Esophagus muscularis mucosa (tissue), 3 donors: ENCODE measurements at regions not wholly inside any gene's neighbourhood (a gene's known extent, or its start where the extent isn't known, plus 50 kb on each side); places are given as distances from the start of the nearest gene placed in this dataset.

Experiments used
- CTCF ChIP-seq, 3 experiments: fragments of 200-600 bp in 2 of 3; fragments of 450-650 bp in 1 of 3; sonication (generic) in 2 of 3; IDR thresholded peaks; one replicate each; pipeline ENCODE4 v1.5.1; 2017 to 2019; ENCODE audit warnings: antibody characterized with exemption in 3 of 3, mild to moderate bottlenecking in 2 of 3, moderate library complexity in 1 of 3
- POLR2AphosphoS5 ChIP-seq, 2 donors: sonication (generic); formaldehyde crosslinking; IDR thresholded peaks; one replicate each; pipeline ENCODE4 v1.6.1; 2017; ENCODE audit warnings: antibody characterized with exemption in 2 of 2

GRCh38 chr1:188463919-188464318 is 1635.2 kb downstream of the PLA2G4A start:
- no peak for TF ChIP-seq CTCF (IDR thresholded peaks at IDR 0.05)
- TF ChIP-seq POLR2AphosphoS5 (IDR thresholded peaks at IDR 0.05): no peak
